OCI-LY3 (cell line): ENCODE measurements at regions not wholly inside any gene's neighbourhood (a gene's known extent, or its start where the extent isn't known, plus 50 kb on each side); places are given as distances from the start of the nearest gene placed in this dataset.

Experiments used
- H2AFZ ChIP-seq: fragments of 200-600, 300-600 bp; shearing (Covaris generic); 2 replicates; pipeline ENCODE4 v1.6.0; 2014; ENCODE audit warnings: antibody characterized with exemption, low read depth, low read length
- H3K27ac ChIP-seq: fragments of 200-600, 300-600 bp; sonication (generic); 2 replicates; pipeline ENCODE4 v1.5.1; 2014; ENCODE audit warnings: mild to moderate bottlenecking, low read length, moderate library complexity, mixed read lengths
- H3K27me3 ChIP-seq: fragments of 200-600, 300-600 bp; sonication (generic); 2 replicates; pipeline ENCODE4 v1.6.1; 2014; ENCODE audit warnings: low read depth, low read length, mixed read lengths
- H3K36me3 ChIP-seq: fragments of 200-600, 300-600 bp; sonication (generic); replicated peaks from 2 replicates; pipeline ENCODE3; 2014; ENCODE audit warnings: low read depth, low read length, mixed read lengths
- H3K4me1 ChIP-seq: fragments of 300-600, 200-600 bp; sonication (generic); 2 replicates; pipeline ENCODE4 v1.6.1; 2014; ENCODE audit warnings: low read length, mixed read lengths
- H3K4me2 ChIP-seq: fragments of 200-600, 300-600 bp; sonication (generic); 2 replicates; pipeline ENCODE4 v1.6.1; 2014; ENCODE audit warnings: low read length, mixed read lengths
- H3K4me3 ChIP-seq: fragments of 300-600, 200-600 bp; sonication (generic); 2 replicates; pipeline ENCODE4 v1.5.1; 2014; ENCODE audit warnings: antibody characterized with exemption, mild to moderate bottlenecking, low read length, moderate library complexity
- H3K79me2 ChIP-seq: fragments of 300-600, 200-600 bp; shearing (Covaris generic); 2 replicates; pipeline ENCODE4 v1.6.1; 2014; ENCODE audit warnings: mild to moderate bottlenecking, low read length, mixed read lengths
- H3K9ac ChIP-seq: fragments of 300-600, 200-600 bp; shearing (Covaris generic); 2 replicates; pipeline ENCODE4 v1.6.0; 2014; ENCODE audit warnings: mild to moderate bottlenecking, low read length, moderate library complexity
- H3K9me3 ChIP-seq: fragments of 200-600, 300-600 bp; shearing (Covaris generic); 2 replicates; pipeline ENCODE4 v1.6.1; 2014; ENCODE audit warnings: low read length, mixed read lengths; ENCODE audit not compliant: insufficient read depth
- H4K20me1 ChIP-seq: fragments of 200-600, 300-600 bp; sonication (generic); 2 replicates; pipeline ENCODE4 v1.6.1; 2016; ENCODE audit warnings: low read length, mixed read lengths; ENCODE audit not compliant: insufficient read depth
- EZH2phosphoT487 ChIP-seq: fragments of 200-600 bp; shearing (Covaris generic); IDR thresholded peaks from 2 replicates; pipeline ENCODE4 v1.6.1; 2018; ENCODE audit warnings: antibody characterized with exemption, mixed run types, low read depth
- TF ChIP-seq, protein P1 (sequence below): fragments of 200-600, 300-600 bp; sonication (generic); IDR thresholded peaks from 2 replicates; pipeline ENCODE4 v1.5.1; 2014; ENCODE audit warnings: antibody characterized with exemption, low read length, low read depth

DNA sequence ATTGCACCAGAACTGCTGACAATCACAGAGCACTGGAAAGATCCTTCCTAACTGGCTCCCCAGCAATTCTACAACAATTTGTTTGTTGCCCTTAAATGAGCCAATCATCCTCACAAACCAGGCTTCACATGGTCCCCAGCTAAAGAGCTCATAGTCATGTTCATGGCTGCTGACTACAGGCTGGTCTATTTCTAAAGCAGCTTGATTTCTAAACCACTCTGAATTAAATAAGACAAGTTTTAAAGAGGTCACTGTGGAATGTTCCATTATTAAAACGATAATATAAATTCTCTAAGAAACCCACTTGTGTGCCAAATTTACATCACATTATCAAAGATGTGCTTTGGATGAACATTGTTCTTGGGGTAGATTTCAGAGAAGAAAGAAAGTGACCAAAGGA, 110.7 kb downstream of the COPS8 start:
- H3K4me2 ChIP-seq, result no peak overlapping the region
- no peak overlapping the region for H3K9ac ChIP-seq

DNA sequence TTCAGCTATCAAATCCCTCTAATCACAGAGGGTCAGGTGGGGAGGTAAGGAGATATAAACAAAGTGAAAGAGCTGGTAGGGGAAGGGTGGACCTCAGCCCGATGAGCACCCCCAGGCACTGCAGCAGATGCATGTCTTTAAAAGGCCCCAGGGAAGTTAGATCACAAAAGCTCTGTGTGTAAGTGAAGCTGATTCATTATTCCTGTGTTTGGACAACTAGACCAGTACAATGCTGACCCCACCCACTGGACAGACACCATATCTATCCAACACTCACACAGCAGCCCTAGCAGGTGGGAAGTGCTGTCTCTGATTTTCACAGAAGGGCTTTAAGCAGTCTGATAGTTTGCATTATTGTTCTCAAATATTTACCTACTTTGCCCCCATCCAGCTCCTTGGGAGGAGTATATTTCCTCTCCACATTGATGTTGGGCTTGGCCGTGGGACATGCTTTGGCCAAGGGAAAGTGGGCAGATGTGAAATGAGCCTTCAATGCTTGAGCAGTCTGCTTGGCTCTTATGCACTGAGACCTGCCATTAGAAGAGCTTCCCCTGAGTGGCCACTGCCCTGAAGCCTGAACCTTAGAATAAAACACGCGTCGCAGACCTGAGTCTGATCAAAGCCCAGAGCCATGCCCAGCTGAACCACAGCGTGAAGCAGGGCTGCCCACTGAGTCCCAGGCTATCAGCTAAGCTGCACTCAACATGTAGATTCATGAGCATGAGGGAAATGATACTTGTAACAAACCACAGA, 111.4 kb downstream of the COPS8 start:
- H3K4me3 ChIP-seq, result no peak overlapping the region
- no peaks in the 10 kb centered on the region for H4K20me1 ChIP-seq
- H3K27me3 ChIP-seq, result peaks cover 8% of the 10 kb centered on the region; the same call in 1 of the 2 replicates
- H2AFZ ChIP-seq, result no peak overlapping the region
- no peaks in the 10 kb centered on the region for H3K79me2 ChIP-seq
- H3K4me1 ChIP-seq, result no peaks in the 10 kb centered on the region
- no peak overlapping the region for H3K9ac ChIP-seq
- no peaks in the 10 kb centered on the region for H3K36me3 ChIP-seq
- TF ChIP-seq, protein P1, sequence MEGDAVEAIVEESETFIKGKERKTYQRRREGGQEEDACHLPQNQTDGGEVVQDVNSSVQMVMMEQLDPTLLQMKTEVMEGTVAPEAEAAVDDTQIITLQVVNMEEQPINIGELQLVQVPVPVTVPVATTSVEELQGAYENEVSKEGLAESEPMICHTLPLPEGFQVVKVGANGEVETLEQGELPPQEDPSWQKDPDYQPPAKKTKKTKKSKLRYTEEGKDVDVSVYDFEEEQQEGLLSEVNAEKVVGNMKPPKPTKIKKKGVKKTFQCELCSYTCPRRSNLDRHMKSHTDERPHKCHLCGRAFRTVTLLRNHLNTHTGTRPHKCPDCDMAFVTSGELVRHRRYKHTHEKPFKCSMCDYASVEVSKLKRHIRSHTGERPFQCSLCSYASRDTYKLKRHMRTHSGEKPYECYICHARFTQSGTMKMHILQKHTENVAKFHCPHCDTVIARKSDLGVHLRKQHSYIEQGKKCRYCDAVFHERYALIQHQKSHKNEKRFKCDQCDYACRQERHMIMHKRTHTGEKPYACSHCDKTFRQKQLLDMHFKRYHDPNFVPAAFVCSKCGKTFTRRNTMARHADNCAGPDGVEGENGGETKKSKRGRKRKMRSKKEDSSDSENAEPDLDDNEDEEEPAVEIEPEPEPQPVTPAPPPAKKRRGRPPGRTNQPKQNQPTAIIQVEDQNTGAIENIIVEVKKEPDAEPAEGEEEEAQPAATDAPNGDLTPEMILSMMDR, result no peak
- TF ChIP-seq EZH2phosphoT487, result no peak
- no peak overlapping the region for H3K4me2 ChIP-seq
- no peak overlapping the region for H3K27ac ChIP-seq
- no peaks in the 10 kb centered on the region for H3K9me3 ChIP-seq

More for the DNA sequence above, 110.7 kb downstream of the COPS8 start:
- Histone ChIP-seq H3K9me3 (no peaks in the 10 kb centered on the region), H3K36me3 (no peaks in the 10 kb centered on the region), H3K4me3 (no peak overlapping the region), H3K4me1 (no peaks in the 10 kb centered on the region), H3K79me2 (no peaks in the 10 kb centered on the region), H4K20me1 (no peaks in the 10 kb centered on the region), H3K27me3 (peaks cover 8% of the 10 kb centered on the region; the same call in 1 of the 2 replicates), H3K27ac (no peak overlapping the region), H2AFZ (no peak overlapping the region)
- TF ChIP-seq EZH2phosphoT487, result no peak
- TF ChIP-seq, protein P1, result no peak

DNA sequence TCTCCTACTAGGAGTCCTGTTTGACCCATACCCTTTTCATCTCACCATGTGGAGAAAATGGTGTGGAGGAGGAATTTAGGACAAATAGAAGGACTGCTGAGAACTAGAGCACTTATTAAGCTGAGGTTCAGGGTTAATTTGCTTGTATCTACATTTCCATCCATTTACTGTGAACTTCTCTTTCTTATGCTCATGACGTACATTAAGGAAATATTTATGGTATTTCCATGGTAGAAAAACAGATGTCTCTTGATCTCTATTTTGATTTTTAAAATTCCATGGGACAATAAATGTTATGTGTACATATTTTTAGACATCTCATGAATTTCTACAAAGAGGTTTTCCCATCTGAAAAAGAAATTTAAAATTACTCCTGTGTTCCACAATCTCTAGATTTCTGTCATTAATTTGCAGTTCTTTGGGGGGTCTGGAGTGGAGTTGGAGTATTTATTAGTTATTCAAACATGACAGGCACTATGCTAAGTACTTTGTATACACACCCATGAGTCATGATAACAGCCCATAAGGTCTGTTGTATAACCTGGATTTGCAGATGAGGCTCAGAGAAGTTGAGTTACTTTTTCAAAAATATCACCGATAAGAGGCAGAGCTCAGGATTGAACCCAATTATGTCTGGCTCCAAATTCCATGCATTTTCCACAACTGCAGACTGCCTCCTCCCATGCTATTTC, 112.6 kb downstream of the COPS8 start:
- H3K4me2 ChIP-seq, result no peak overlapping the region

DNA sequence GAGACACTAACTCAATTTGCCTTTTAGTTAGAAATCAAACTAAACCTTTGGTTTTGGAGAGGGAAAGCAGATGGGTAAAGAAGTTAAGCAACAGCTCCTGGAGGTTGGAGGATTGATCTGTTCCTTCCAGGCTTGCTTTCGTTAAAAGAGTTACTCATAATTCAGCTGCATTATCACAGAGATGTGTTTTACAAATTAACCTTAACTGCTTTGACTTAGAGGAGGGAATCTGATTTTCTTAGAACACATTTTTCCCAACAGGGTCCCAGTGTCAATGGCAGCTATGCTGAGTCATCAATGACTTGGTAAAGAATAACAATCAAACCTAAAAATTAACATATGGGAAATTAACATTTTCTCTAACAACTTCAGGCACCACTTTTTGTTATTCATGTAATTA, 113.4 kb downstream of the COPS8 start:
- H3K79me2 ChIP-seq, result no peaks in the 10 kb centered on the region
- no peaks in the 10 kb centered on the region for H3K36me3 ChIP-seq
- no peaks in the 10 kb centered on the region for H4K20me1 ChIP-seq
- no peak for TF ChIP-seq EZH2phosphoT487
- TF ChIP-seq, protein P1, result no peak
- H3K9me3 ChIP-seq, result no peaks in the 10 kb centered on the region
- H3K9ac ChIP-seq, result no peak overlapping the region
- H3K27ac ChIP-seq, result no peak overlapping the region
- H3K4me2 ChIP-seq, result no peak overlapping the region
- no peak overlapping the region for H2AFZ ChIP-seq
- H3K4me1 ChIP-seq, result no peaks in the 10 kb centered on the region
- H3K4me3 ChIP-seq, result no peak overlapping the region
- H3K27me3 ChIP-seq, result peaks cover 8% of the 10 kb centered on the region; the same call in 1 of the 2 replicates

More for the DNA sequence above, 112.6 kb downstream of the COPS8 start:
- Histone ChIP-seq H3K79me2 (no peaks in the 10 kb centered on the region), H3K4me1 (no peaks in the 10 kb centered on the region), H3K4me3 (no peak overlapping the region), H3K9me3 (no peaks in the 10 kb centered on the region), H3K27ac (no peak overlapping the region), H2AFZ (no peak overlapping the region), H3K9ac (no peak overlapping the region), H4K20me1 (no peaks in the 10 kb centered on the region), H3K36me3 (no peaks in the 10 kb centered on the region), H3K27me3 (peaks cover 8% of the 10 kb centered on the region; the same call in 1 of the 2 replicates)
- TF ChIP-seq, protein P1, result no peak
- TF ChIP-seq EZH2phosphoT487, result no peak
